ENCODE measurements at regions not wholly inside any gene's neighbourhood (a gene's known extent, or its start where the extent isn't known, plus 50 kb on each side); places are given as distances from the start of the nearest gene placed in this dataset.

DNA sequence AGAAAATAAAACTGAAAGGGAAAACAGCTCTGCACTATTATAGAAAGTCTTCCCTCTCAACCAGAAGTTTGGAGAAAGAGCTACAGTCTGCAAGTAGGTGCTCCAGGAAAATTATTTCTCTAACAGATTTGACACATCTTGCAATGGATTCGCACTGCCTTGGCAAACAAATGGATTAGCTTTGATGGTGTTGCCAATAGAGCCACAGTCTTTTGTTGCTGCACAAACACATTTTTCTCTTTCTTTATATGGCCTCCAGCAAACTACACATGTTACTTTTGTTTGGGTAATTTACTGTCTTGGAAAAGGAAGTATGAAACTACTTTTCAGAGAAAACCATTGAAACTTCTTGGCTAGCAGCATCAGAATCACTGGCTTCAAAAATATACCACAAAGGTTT lies 523.1 kb downstream of the EFNA5 start:
- TF ChIP-seq, protein P1, sequence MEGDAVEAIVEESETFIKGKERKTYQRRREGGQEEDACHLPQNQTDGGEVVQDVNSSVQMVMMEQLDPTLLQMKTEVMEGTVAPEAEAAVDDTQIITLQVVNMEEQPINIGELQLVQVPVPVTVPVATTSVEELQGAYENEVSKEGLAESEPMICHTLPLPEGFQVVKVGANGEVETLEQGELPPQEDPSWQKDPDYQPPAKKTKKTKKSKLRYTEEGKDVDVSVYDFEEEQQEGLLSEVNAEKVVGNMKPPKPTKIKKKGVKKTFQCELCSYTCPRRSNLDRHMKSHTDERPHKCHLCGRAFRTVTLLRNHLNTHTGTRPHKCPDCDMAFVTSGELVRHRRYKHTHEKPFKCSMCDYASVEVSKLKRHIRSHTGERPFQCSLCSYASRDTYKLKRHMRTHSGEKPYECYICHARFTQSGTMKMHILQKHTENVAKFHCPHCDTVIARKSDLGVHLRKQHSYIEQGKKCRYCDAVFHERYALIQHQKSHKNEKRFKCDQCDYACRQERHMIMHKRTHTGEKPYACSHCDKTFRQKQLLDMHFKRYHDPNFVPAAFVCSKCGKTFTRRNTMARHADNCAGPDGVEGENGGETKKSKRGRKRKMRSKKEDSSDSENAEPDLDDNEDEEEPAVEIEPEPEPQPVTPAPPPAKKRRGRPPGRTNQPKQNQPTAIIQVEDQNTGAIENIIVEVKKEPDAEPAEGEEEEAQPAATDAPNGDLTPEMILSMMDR (IDR thresholded peaks at IDR 0.05), result no peak
- TF ChIP-seq POLR2A (IDR thresholded peaks at IDR 0.05), result no peak
